Neural cell (in vitro differentiated cells): ENCODE measurements at regions not wholly inside any gene's neighbourhood (a gene's known extent, or its start where the extent isn't known, plus 50 kb on each side); places are given as distances from the start of the nearest gene placed in this dataset.

Experiments
- H2AFZ ChIP-seq: fragments of 200-600, 300-800 bp; sonication (generic), shearing (Covaris generic); 2 replicates; pipeline ENCODE4 v1.6.0; 2014; ENCODE audit warnings: low read depth, mild to moderate bottlenecking, antibody characterized with exemption, low read length, moderate library complexity
- H3F3A ChIP-seq: fragments of 200-600 bp; shearing (Covaris generic); 2 replicates; pipeline ENCODE4 v1.6.1; 2016; ENCODE audit warnings: mild to moderate bottlenecking, moderate library complexity, mixed read lengths, antibody characterized with exemption, low read length; ENCODE audit not compliant: insufficient read depth, poor library complexity, severe bottlenecking
- H3K27ac ChIP-seq: fragments of 200-600, 300-800 bp; sonication (generic), shearing (Covaris generic); 2 replicates; pipeline ENCODE4 v1.5.1; 2014; ENCODE audit warnings: mild to moderate bottlenecking, low read length, moderate library complexity
- H3K27me3 ChIP-seq: fragments of 300-800, 200-600 bp; sonication (generic), shearing (Covaris generic); 2 replicates; pipeline ENCODE4 v1.6.0; 2014; ENCODE audit warnings: mild to moderate bottlenecking, low read depth, low read length, moderate library complexity; ENCODE audit not compliant: insufficient read depth
- H3K36me3 ChIP-seq: fragments of 300-800, 200-600 bp; sonication (generic), shearing (Covaris generic); 2 replicates; pipeline ENCODE4 v1.5.1; 2014; ENCODE audit warnings: mild to moderate bottlenecking, antibody characterized with exemption, low read length, moderate library complexity; ENCODE audit not compliant: insufficient read depth
- H3K4me2 ChIP-seq: fragments of 300-800, 200-600 bp; sonication (generic), shearing (Covaris generic); 2 replicates; pipeline ENCODE4 v1.6.0; 2014; ENCODE audit warnings: mild to moderate bottlenecking, low read length
- H3K4me3 ChIP-seq: fragments of 300-800, 200-600 bp; sonication (generic), shearing (Covaris generic); 2 replicates; pipeline ENCODE4 v1.5.1; 2014; ENCODE audit warnings: mild to moderate bottlenecking, low read length, moderate library complexity
- H3K79me2 ChIP-seq: fragments of 200-600 bp; shearing (Covaris generic); replicated peaks from 2 replicates; pipeline ENCODE4 v1.6.0; 2014; ENCODE audit warnings: mild to moderate bottlenecking, low read length, moderate library complexity; ENCODE audit not compliant: insufficient read depth
- H3K9ac ChIP-seq: fragments of 300-800, 200-600 bp; sonication (generic), shearing (Covaris generic); 2 replicates; pipeline ENCODE4 v1.6.1; 2016; ENCODE audit warnings: mild to moderate bottlenecking, low read length, mixed read lengths
- H3K9me2 ChIP-seq: fragments of 200-600 bp; shearing (Covaris generic); 2 replicates; pipeline ENCODE4 v1.6.1; 2016; ENCODE audit warnings: mild to moderate bottlenecking, low read length, mixed read lengths; ENCODE audit not compliant: insufficient read depth
- H3K9me3 ChIP-seq: fragments of 200-600, 300-800 bp; sonication (generic), shearing (Covaris generic); 2 replicates; pipeline ENCODE4 v1.6.1; 2016; ENCODE audit warnings: mild to moderate bottlenecking, mixed run types, low read length, moderate library complexity, mixed read lengths
- H4K20me1 ChIP-seq: fragments of 200-600 bp; shearing (Covaris generic); 2 replicates; pipeline ENCODE4 v1.6.1; 2016; ENCODE audit warnings: mild to moderate bottlenecking, mixed run types; ENCODE audit not compliant: insufficient read depth
- EP300 ChIP-seq: fragments of 450-650 bp; conservative IDR thresholded peaks from 2 replicates; pipeline ENCODE4 v1.6.1; 2014; ENCODE audit warnings: antibody characterized with exemption, mild to moderate bottlenecking, moderate library complexity; ENCODE audit not compliant: poor library complexity, severe bottlenecking
- EZH2 ChIP-seq: fragments of 200-600, 300-800 bp; shearing (Covaris generic), sonication (generic); IDR thresholded peaks from 2 replicates; pipeline ENCODE4 v1.6.1; 2014; ENCODE audit warnings: antibody characterized with exemption, low read length, borderline replicate concordance, mild to moderate bottlenecking; ENCODE audit not compliant: insufficient read depth, poor library complexity, severe bottlenecking
- MXI1 ChIP-seq: fragments of 450-650 bp; conservative IDR thresholded peaks from 2 replicates; pipeline ENCODE4 v1.6.1; 2014; ENCODE audit warnings: antibody characterized with exemption, mild to moderate bottlenecking; ENCODE audit not compliant: poor library complexity, severe bottlenecking
- POLR2AphosphoS5 ChIP-seq: IDR thresholded peaks from 2 replicates; pipeline ENCODE4 v1.6.1; 2012
- RAD21 ChIP-seq: fragments of 450-650 bp; conservative IDR thresholded peaks from 2 replicates; pipeline ENCODE4 v1.6.1; 2014; ENCODE audit warnings: antibody characterized with exemption, mild to moderate bottlenecking, moderate library complexity
- SMC3 ChIP-seq: fragments of 450-650 bp; conservative IDR thresholded peaks from 2 replicates; pipeline ENCODE4 v1.6.1; 2014; ENCODE audit warnings: antibody characterized with exemption, mild to moderate bottlenecking, moderate library complexity; ENCODE audit not compliant: poor library complexity
- TAF1 ChIP-seq: IDR thresholded peaks from 2 replicates; pipeline ENCODE4 v1.6.1; 2012; ENCODE audit warnings: low read depth
- TF ChIP-seq, protein P1 (sequence below): IDR thresholded peaks from 2 replicates; pipeline ENCODE4 v1.6.1; 2012; ENCODE audit warnings: borderline replicate concordance
- TF ChIP-seq, protein P2 (sequence below): fragments of 450-650 bp; IDR thresholded peaks from 2 replicates; pipeline ENCODE4 v1.5.1; 2014; ENCODE audit warnings: antibody characterized with exemption, mild to moderate bottlenecking, moderate library complexity; ENCODE audit not compliant: poor library complexity, severe bottlenecking

DNA sequence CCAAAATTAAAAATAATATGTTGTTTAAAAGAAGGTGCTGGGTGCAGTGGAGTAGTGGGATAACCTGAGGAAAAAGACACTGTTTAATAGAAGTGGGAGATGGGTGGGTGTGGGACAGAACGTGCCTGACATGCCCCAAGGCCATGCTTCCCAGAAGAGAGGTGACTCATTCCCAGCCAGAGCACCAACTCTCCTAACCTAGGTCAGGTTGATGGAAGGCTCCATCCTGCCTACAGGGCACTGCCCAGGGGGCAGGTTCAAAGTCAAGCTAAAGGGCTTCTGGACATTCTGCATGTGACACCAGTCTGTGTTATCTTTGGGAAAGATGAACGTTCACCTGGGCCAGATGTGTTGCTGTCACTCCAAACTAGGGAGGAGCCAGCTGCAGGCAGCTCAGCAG, 453.1 kb downstream of the SOX6 start:
- no peaks in the 10 kb centered on the region for H3F3A ChIP-seq
- no peaks in the 10 kb centered on the region for H3K9me3 ChIP-seq
- no peaks in the 10 kb centered on the region for H4K20me1 ChIP-seq
- no peak for TF ChIP-seq TAF1
- no peak for TF ChIP-seq SMC3
- no peak for TF ChIP-seq RAD21
- TF ChIP-seq EZH2 = no peak
- no peak for TF ChIP-seq POLR2AphosphoS5
- no peak for TF ChIP-seq EP300
- TF ChIP-seq, protein P1, sequence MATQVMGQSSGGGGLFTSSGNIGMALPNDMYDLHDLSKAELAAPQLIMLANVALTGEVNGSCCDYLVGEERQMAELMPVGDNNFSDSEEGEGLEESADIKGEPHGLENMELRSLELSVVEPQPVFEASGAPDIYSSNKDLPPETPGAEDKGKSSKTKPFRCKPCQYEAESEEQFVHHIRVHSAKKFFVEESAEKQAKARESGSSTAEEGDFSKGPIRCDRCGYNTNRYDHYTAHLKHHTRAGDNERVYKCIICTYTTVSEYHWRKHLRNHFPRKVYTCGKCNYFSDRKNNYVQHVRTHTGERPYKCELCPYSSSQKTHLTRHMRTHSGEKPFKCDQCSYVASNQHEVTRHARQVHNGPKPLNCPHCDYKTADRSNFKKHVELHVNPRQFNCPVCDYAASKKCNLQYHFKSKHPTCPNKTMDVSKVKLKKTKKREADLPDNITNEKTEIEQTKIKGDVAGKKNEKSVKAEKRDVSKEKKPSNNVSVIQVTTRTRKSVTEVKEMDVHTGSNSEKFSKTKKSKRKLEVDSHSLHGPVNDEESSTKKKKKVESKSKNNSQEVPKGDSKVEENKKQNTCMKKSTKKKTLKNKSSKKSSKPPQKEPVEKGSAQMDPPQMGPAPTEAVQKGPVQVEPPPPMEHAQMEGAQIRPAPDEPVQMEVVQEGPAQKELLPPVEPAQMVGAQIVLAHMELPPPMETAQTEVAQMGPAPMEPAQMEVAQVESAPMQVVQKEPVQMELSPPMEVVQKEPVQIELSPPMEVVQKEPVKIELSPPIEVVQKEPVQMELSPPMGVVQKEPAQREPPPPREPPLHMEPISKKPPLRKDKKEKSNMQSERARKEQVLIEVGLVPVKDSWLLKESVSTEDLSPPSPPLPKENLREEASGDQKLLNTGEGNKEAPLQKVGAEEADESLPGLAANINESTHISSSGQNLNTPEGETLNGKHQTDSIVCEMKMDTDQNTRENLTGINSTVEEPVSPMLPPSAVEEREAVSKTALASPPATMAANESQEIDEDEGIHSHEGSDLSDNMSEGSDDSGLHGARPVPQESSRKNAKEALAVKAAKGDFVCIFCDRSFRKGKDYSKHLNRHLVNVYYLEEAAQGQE = no peak
- TF ChIP-seq MXI1 = no peak
- TF ChIP-seq, protein P2, sequence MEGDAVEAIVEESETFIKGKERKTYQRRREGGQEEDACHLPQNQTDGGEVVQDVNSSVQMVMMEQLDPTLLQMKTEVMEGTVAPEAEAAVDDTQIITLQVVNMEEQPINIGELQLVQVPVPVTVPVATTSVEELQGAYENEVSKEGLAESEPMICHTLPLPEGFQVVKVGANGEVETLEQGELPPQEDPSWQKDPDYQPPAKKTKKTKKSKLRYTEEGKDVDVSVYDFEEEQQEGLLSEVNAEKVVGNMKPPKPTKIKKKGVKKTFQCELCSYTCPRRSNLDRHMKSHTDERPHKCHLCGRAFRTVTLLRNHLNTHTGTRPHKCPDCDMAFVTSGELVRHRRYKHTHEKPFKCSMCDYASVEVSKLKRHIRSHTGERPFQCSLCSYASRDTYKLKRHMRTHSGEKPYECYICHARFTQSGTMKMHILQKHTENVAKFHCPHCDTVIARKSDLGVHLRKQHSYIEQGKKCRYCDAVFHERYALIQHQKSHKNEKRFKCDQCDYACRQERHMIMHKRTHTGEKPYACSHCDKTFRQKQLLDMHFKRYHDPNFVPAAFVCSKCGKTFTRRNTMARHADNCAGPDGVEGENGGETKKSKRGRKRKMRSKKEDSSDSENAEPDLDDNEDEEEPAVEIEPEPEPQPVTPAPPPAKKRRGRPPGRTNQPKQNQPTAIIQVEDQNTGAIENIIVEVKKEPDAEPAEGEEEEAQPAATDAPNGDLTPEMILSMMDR = no peak
- H2AFZ ChIP-seq = no peak overlapping the region
- H3K36me3 ChIP-seq = no peaks in the 10 kb centered on the region
- H3K27me3 ChIP-seq = no peaks in the 10 kb centered on the region
- no peaks in the 10 kb centered on the region for H3K79me2 ChIP-seq
- no peak overlapping the region for H3K4me3 ChIP-seq
- no peaks in the 10 kb centered on the region for H3K9me2 ChIP-seq
- H3K9ac ChIP-seq = no peak overlapping the region
- H3K4me2 ChIP-seq = no peak overlapping the region
- H3K27ac ChIP-seq = no peak overlapping the region

DNA sequence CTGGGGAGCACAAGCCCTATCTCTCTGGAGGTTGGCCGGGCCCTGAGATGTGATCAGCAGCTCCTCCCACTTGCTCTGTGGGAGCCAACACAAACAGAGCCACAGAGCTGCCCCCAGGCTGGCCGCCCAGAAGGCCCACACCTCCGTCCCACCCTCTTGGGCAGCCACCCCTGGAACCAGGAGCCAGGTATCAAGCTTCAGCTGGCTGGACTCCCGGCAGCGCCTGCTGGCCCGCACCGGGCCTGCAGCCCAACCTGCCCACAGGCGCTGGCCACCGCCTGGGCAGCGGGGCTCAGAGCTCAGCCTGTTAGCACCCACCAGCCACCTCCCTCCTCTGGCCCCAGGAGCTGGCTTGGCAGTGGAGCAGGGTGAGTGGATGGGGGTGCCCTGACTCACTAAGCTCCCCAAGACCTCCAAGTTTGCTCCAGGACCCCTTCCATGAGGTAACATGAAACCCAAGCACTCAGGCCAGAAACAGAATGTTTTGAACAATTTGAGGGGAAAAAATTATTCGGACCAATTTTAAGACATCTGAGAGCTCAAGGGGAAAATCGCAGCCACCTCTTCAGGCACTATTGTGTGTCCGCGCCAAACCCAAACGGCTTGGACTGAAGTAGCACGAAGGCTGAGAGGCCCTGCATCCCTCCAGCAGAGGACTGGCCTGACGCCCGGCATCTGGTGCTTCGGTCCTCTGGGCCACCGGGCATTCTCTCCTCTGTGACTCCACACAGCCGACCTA, 450.8 kb downstream of the SOX6 start:
- no peaks in the 10 kb centered on the region for H3K36me3 ChIP-seq

More for the DNA sequence above, 450.8 kb downstream of the SOX6 start:
- H3K27ac ChIP-seq = no peak overlapping the region
- no peaks in the 10 kb centered on the region for H3K9me2 ChIP-seq
- H3K9ac ChIP-seq = no peak overlapping the region
- no peak overlapping the region for H2AFZ ChIP-seq
- no peaks in the 10 kb centered on the region for H3K79me2 ChIP-seq
- TF ChIP-seq EP300 (no peak), MXI1 (no peak), TAF1 (no peak), EZH2 (no peak), RAD21 (no peak), POLR2AphosphoS5 (no peak), SMC3 (no peak)
- TF ChIP-seq, protein P2 = no peak
- TF ChIP-seq, protein P1 = no peak
- H3K27me3 ChIP-seq = no peaks in the 10 kb centered on the region
- no peaks in the 10 kb centered on the region for H4K20me1 ChIP-seq
- H3K4me3 ChIP-seq = no peak overlapping the region
- no peaks in the 10 kb centered on the region for H3K9me3 ChIP-seq
- H3F3A ChIP-seq = no peaks in the 10 kb centered on the region
- H3K4me2 ChIP-seq = no peak overlapping the region
